HL-60 (cell line): ENCODE measurements at regions not wholly inside any gene's neighbourhood (a gene's known extent, or its start where the extent isn't known, plus 50 kb on each side); places are given as distances from the start of the nearest gene placed in this dataset.

ENCODE experiments used
- DNase-seq, 2 experiments: peaks; one replicate each; pipeline ENCODE4 v3.0.0-alpha.2; 2010 to 2020; ENCODE audit warnings: low read depth in 1 of 2, low spot score in 1 of 2
- H3K27ac ChIP-seq: fragments of 250-450 bp; sonication (Bioruptor Pico); replicated peaks from 2 replicates; pipeline ENCODE4 v1.5.1; 2020; ENCODE audit warnings: mild to moderate bottlenecking, moderate library complexity
- H3K27me3 ChIP-seq: fragments of 250-450 bp; sonication (Bioruptor Pico); 2 replicates; pipeline ENCODE4 v1.5.1; 2021; ENCODE audit warnings: mild to moderate bottlenecking, moderate library complexity; ENCODE audit not compliant: insufficient read depth, poor library complexity, severe bottlenecking
- H3K4me3 ChIP-seq: replicated peaks from 2 replicates; pipeline ENCODE4 v1.5.1; 2011; ENCODE audit warnings: mild to moderate bottlenecking, control low read depth, low read length; ENCODE audit not compliant: insufficient read depth
- GABPA ChIP-seq: IDR thresholded peaks from 2 replicates; pipeline ENCODE4 v1.6.1; 2012; ENCODE audit warnings: low read depth
- POLR2AphosphoS5 ChIP-seq: IDR thresholded peaks from 2 replicates; pipeline ENCODE4 v1.6.1; 2012; ENCODE audit warnings: low read depth
- SPI1 ChIP-seq: IDR thresholded peaks from 2 replicates; pipeline ENCODE4 v1.6.1; 2012; ENCODE audit warnings: low read depth, mild to moderate bottlenecking, borderline replicate concordance
- TF ChIP-seq, protein P1 (sequence below): IDR thresholded peaks from one replicate; pipeline ENCODE4 v1.5.1; 2011; ENCODE audit warnings: low read length, control low read depth, inconsistent platforms; ENCODE audit not compliant: insufficient read depth
- TF ChIP-seq, protein P2 (sequence below): IDR thresholded peaks from 2 replicates; pipeline ENCODE4 v1.6.1; 2012; ENCODE audit warnings: low read depth; ENCODE audit not compliant: insufficient replicate concordance

DNA sequence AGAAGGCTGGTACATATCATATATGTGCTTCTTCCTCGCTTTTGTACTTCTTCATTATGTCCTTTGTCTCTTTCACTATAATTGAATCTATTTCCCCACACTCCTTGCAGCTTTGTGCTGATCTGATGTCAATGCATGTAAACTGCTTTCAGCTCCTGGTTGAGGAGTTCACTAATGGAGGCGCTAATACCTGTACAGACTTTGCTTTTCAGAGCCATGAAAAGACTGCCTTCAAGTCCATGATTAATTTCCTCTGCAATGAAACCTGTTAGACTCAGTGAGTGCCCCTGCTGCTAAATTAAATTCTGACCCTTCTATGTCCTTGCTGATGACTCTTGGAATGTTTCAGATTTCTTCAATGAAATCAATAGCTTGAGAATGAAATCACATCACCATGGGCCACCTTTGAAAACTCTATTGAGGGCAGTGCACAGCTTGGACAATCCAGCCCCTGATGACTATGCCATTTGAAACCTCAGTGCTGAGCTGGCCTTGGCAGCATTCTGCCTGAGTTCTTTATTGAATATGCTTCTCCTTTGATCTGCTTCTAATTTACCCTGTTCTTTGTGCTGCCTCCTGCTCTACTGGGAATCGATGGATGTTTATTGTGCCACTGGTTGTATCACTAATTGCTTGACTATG is 358.2 kb upstream of the DMAC1 start:
- Histone ChIP-seq H3K4me3 (no peak overlapping the region), H3K27me3 (no peaks in the 10 kb centered on the region), H3K27ac (no peak overlapping the region)
- TF ChIP-seq SPI1 = no peak
- TF ChIP-seq, protein P1, sequence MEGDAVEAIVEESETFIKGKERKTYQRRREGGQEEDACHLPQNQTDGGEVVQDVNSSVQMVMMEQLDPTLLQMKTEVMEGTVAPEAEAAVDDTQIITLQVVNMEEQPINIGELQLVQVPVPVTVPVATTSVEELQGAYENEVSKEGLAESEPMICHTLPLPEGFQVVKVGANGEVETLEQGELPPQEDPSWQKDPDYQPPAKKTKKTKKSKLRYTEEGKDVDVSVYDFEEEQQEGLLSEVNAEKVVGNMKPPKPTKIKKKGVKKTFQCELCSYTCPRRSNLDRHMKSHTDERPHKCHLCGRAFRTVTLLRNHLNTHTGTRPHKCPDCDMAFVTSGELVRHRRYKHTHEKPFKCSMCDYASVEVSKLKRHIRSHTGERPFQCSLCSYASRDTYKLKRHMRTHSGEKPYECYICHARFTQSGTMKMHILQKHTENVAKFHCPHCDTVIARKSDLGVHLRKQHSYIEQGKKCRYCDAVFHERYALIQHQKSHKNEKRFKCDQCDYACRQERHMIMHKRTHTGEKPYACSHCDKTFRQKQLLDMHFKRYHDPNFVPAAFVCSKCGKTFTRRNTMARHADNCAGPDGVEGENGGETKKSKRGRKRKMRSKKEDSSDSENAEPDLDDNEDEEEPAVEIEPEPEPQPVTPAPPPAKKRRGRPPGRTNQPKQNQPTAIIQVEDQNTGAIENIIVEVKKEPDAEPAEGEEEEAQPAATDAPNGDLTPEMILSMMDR = no peak
- no peak for TF ChIP-seq GABPA
- TF ChIP-seq POLR2AphosphoS5 = no peak
- TF ChIP-seq, protein P2, sequence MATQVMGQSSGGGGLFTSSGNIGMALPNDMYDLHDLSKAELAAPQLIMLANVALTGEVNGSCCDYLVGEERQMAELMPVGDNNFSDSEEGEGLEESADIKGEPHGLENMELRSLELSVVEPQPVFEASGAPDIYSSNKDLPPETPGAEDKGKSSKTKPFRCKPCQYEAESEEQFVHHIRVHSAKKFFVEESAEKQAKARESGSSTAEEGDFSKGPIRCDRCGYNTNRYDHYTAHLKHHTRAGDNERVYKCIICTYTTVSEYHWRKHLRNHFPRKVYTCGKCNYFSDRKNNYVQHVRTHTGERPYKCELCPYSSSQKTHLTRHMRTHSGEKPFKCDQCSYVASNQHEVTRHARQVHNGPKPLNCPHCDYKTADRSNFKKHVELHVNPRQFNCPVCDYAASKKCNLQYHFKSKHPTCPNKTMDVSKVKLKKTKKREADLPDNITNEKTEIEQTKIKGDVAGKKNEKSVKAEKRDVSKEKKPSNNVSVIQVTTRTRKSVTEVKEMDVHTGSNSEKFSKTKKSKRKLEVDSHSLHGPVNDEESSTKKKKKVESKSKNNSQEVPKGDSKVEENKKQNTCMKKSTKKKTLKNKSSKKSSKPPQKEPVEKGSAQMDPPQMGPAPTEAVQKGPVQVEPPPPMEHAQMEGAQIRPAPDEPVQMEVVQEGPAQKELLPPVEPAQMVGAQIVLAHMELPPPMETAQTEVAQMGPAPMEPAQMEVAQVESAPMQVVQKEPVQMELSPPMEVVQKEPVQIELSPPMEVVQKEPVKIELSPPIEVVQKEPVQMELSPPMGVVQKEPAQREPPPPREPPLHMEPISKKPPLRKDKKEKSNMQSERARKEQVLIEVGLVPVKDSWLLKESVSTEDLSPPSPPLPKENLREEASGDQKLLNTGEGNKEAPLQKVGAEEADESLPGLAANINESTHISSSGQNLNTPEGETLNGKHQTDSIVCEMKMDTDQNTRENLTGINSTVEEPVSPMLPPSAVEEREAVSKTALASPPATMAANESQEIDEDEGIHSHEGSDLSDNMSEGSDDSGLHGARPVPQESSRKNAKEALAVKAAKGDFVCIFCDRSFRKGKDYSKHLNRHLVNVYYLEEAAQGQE = no peak
- DNase-seq = no peak

DNA sequence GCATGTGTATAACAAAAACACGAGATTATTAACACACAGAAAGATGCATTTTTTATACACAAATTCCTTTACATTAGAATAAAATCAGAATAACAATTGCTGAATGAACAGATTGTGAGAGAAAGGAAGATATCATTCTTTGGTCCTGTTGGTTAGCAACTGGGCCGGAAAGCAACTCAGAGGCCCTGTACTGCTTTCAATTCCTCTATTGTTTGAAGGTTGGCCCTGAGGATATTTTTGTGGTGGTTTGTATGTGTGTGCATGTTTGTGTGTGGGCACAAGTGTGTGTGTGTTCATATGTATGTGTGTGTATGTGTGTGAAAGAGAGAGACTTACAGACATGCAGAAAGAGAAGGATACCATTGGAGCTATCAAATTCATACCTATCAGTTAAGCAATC is 356.8 kb upstream of the DMAC1 start:
- Histone ChIP-seq H3K27me3 (no peaks in the 10 kb centered on the region), H3K27ac (no peak overlapping the region), H3K4me3 (no peak overlapping the region)
- TF ChIP-seq POLR2AphosphoS5 = no peak
- TF ChIP-seq SPI1 = no peak
- TF ChIP-seq, protein P1 = no peak
- TF ChIP-seq GABPA = no peak
- TF ChIP-seq, protein P2 = no peak
- DNase-seq = no peak

DNA sequence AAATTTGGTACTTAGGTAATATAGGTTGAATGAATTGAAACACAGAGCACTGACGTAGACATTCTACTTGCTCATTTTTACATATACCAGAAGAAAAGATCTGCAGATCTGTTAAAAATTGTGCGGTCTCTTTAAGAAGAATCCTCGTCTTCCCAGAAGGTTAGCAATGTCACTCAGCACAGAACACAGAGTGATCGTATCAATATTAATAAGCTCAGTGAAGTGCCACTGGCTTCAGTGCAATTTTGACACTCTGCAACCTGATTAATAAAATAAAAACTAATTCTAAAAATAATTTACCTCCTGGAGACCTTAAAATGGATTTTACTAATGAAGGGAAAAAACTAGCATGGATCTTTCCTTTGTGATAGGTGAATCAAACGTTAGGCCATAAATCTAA is 356.1 kb upstream of the DMAC1 start:
- TF ChIP-seq SPI1 = no peak
- TF ChIP-seq, protein P2 = no peak
- no peak for TF ChIP-seq POLR2AphosphoS5
- TF ChIP-seq GABPA = no peak
- TF ChIP-seq, protein P1 = no peak
- Histone ChIP-seq H3K4me3 (no peak overlapping the region), H3K27me3 (no peaks in the 10 kb centered on the region), H3K27ac (no peak overlapping the region)
- no peak for DNase-seq
